MCF 10A (cell line): ENCODE measurements at regions not wholly inside any gene's neighbourhood (a gene's known extent, or its start where the extent isn't known, plus 50 kb on each side); places are given as distances from the start of the nearest gene placed in this dataset.

ENCODE experiments used
- BruUV-seq: library from RNA; stranded (reverse); fragments of 400-500 nt; replicated peaks from 2 replicates; lab custom pipeline; 2021; lab: Mats Ljungman, UMichigan
- CTCF ChIA-PET: fragments of 300-600 bp; sonication (Branson Sonifier 250); formaldehyde crosslinking; extraction: SDS; loops from one replicate; lab custom pipeline; 2021; ENCODE audit warnings: antibody characterized with exemption, inconsistent platforms; lab: Yijun Ruan, JAX
- POLR2A ChIA-PET: fragments of 300-600, 350-650 bp; sonication (Branson Sonifier 250); formaldehyde crosslinking; extraction: SDS; loops from one replicate; lab custom pipeline; 2020; ENCODE audit warnings: antibody characterized with exemption, inconsistent platforms; lab: Yijun Ruan, JAX
- DNase-seq: peaks from one replicate; pipeline ENCODE4 v3.0.0-alpha.2; 2018; ENCODE audit not compliant: unreplicated experiment
- H3K27ac Mint-ChIP-seq: one replicate; pipeline ENCODE4 v1.8.0; 2022; ENCODE audit warnings: mild to moderate bottlenecking, low read depth, mixed read lengths; ENCODE audit not compliant: unreplicated experiment
- H3K27me3 Mint-ChIP-seq: one replicate; pipeline ENCODE4 v1.8.0; 2022; ENCODE audit warnings: mixed read lengths; ENCODE audit not compliant: insufficient read depth, unreplicated experiment
- H3K36me3 Mint-ChIP-seq: one replicate; pipeline ENCODE4 v1.8.0; 2022; ENCODE audit warnings: mild to moderate bottlenecking, moderate library complexity, mixed read lengths; ENCODE audit not compliant: insufficient read depth, unreplicated experiment
- H3K4me1 Mint-ChIP-seq: one replicate; pipeline ENCODE4 v1.8.0; 2022; ENCODE audit warnings: mixed read lengths; ENCODE audit not compliant: insufficient read depth, unreplicated experiment
- H3K4me3 Mint-ChIP-seq: one replicate; pipeline ENCODE4 v1.8.0; 2022; ENCODE audit warnings: mild to moderate bottlenecking, moderate library complexity, mixed read lengths; ENCODE audit not compliant: unreplicated experiment
- H3K9me3 Mint-ChIP-seq: one replicate; pipeline ENCODE4 v1.8.0; 2022; ENCODE audit warnings: mixed read lengths; ENCODE audit not compliant: unreplicated experiment
- CTCF ChIP-seq: fragments of 200-600 bp; IDR thresholded peaks from one replicate; pipeline ENCODE4 v1.8.0; 2022; ENCODE audit warnings: antibody characterized with exemption, mild to moderate bottlenecking; ENCODE audit not compliant: unreplicated experiment
- intact Hi-C: fragments of 100-400 bp; cut with micrococcal nuclease; formaldehyde crosslinking; loops from 2 replicates; pipeline ENCODE4 v1.14.1; 2022

- no peak for TF ChIP-seq CTCF
- H3K4me1 Mint-ChIP-seq: peaks cover 30% of the 10 kb centered on the region
- no TSS peak for BruUV-seq
- H3K27ac Mint-ChIP-seq: no peak overlapping the region
- DNase-seq: no peak
- no peaks in the 10 kb centered on the region for H3K27me3 Mint-ChIP-seq
- no peaks in the 10 kb centered on the region for H3K9me3 Mint-ChIP-seq
- ChIA-PET CTCF (interaction anchor here (0.6 to 2.1 kb wide), 3 partner anchors 9 to 37 kb away, joined by 3 to 8 read pairs (median 4); no protein-coding TSS in a partner anchor), POLR2A (interaction anchor here (0.6 to 10.1 kb wide), 5 partner anchors 9 to 48 kb away, joined by 3 to 96 read pairs (median 4); no protein-coding TSS in a partner anchor)
- intact Hi-C loops: no loop called here
- H3K36me3 Mint-ChIP-seq: peaks cover 7% of the 10 kb centered on the region
- H3K4me3 Mint-ChIP-seq: no peak overlapping the region
Observed at GRCh38 chr2:190584980-190585661, 50.6 kb upstream of the NEMP2 start.

DNA sequence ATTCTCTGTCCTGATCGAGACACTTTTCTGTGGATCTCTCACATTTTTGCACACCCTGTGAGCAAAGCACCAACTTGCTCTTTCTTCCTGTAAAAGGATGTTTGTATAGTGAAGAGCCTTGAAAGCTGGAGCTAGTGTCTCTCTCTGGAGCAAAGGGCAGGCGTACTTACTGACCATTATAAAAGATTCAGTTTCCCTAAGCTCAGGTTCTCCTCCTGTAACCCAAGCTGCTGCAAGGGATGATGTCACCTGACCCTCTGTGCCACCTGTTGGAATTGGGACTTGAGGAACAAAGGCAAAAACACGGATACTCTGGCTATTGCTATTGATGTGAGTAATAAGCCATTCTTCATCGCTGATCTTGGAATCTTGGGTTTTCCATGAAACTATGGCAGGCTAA lies 52.6 kb upstream of the NEMP2 start:
- peaks cover 23% of the 10 kb centered on the region for H3K4me1 Mint-ChIP-seq
- BruUV-seq: no TSS peak
- ChIA-PET POLR2A (no interaction called here), CTCF (no interaction called here)
- no peak for DNase-seq
- peaks cover 7% of the 10 kb centered on the region for H3K36me3 Mint-ChIP-seq
- TF ChIP-seq CTCF: no peak
- no peak overlapping the region for H3K27ac Mint-ChIP-seq
- no peaks in the 10 kb centered on the region for H3K27me3 Mint-ChIP-seq
- H3K9me3 Mint-ChIP-seq: no peaks in the 10 kb centered on the region
- intact Hi-C loops: no loop called here
- no peak overlapping the region for H3K4me3 Mint-ChIP-seq

- Mint-ChIP-seq H3K27me3 (no peaks in the 10 kb centered on the region), H3K9me3 (no peaks in the 10 kb centered on the region), H3K4me3 (no peak overlapping the region), H3K4me1 (peaks cover 8% of the 10 kb centered on the region), H3K27ac (no peak overlapping the region), H3K36me3 (peaks cover 7% of the 10 kb centered on the region)
- DNase-seq: no peak
- BruUV-seq: no TSS peak
- intact Hi-C loops: no loop called here
- POLR2A ChIA-PET: interaction anchor here (1.4 kb wide), 1 partner anchor 10 kb away, joined by 5 read pairs; no protein-coding TSS in a partner anchor
- no peak for TF ChIP-seq CTCF
- CTCF ChIA-PET: interaction anchor here (0.5 to 0.6 kb wide), 2 partner anchors 44 to 49 kb away, joined by 3 to 6 read pairs; no protein-coding TSS in a partner anchor
Observed at GRCh38 chr2:190589008-190589407, 54.5 kb upstream of the NEMP2 start.

DNA sequence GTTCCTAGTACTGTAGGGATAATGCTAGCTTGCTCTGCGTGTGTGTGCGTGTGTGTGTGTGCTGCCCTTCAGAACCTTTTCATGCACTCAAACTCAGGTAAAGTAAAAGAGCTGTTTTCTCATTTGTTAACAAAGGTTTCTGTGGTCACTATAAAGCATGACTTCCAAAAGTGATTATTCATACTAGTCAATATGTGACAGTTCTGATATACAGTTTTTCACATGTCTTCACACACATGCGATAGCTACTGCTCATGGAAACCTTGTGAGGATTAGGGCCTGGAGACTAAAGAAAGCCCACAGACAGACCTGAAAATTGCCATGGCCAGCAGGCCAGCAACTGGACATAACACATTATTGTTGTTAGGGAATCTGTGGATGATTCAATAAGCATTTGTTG lies 56.9 kb upstream of the NEMP2 start:
- Mint-ChIP-seq H3K36me3 (peaks cover 7% of the 10 kb centered on the region), H3K4me3 (no peak overlapping the region), H3K9me3 (no peaks in the 10 kb centered on the region), H3K27ac (no peak overlapping the region), H3K4me1 (peaks cover under 1% of the 10 kb centered on the region), H3K27me3 (no peaks in the 10 kb centered on the region)
- no peak for DNase-seq
- CTCF ChIA-PET: interaction anchor here (0.6 kb wide), 1 partner anchor 15 kb away, joined by 4 read pairs; no protein-coding TSS in a partner anchor
- intact Hi-C loops: no loop called here
- POLR2A ChIA-PET: interaction anchor here (1.3 to 7.5 kb wide), 3 partner anchors 10 to 15 kb away, joined by 4 to 96 read pairs (median 4); no protein-coding TSS in a partner anchor
- no TSS peak for BruUV-seq
- no peak for TF ChIP-seq CTCF
